T-helper 1 cell treated with Interleukin-12 subunit alpha and Interleukin-12 subunit beta and Interleukin-4 antibody, amounts not matched to agents 30 μg/mL and 1 μg/mL, for 36 hours (primary cell): ENCODE measurements at regions not wholly inside any gene's neighbourhood (a gene's known extent, or its start where the extent isn't known, plus 50 kb on each side); places are given as distances from the start of the nearest gene placed in this dataset.

Experiments used
- H3K27ac Mint-ChIP-seq: one replicate; pipeline ENCODE4 v1.8.0; 2021; ENCODE audit warnings: mild to moderate bottlenecking, mixed read lengths
- H3K27me3 Mint-ChIP-seq: one replicate; pipeline ENCODE4 v1.8.0; 2021; ENCODE audit warnings: low read depth, mixed read lengths
- H3K36me3 Mint-ChIP-seq: one replicate; pipeline ENCODE4 v1.8.0; 2021; ENCODE audit warnings: low read depth, mixed read lengths
- H3K4me1 Mint-ChIP-seq: one replicate; pipeline ENCODE4 v1.8.0; 2021; ENCODE audit warnings: low read depth, mixed read lengths
- H3K4me3 Mint-ChIP-seq: one replicate; pipeline ENCODE4 v1.8.0; 2021; ENCODE audit warnings: mild to moderate bottlenecking, moderate library complexity, mixed read lengths
- H3K9me3 Mint-ChIP-seq: one replicate; pipeline ENCODE4 v1.8.0; 2021; ENCODE audit warnings: mixed read lengths

DNA sequence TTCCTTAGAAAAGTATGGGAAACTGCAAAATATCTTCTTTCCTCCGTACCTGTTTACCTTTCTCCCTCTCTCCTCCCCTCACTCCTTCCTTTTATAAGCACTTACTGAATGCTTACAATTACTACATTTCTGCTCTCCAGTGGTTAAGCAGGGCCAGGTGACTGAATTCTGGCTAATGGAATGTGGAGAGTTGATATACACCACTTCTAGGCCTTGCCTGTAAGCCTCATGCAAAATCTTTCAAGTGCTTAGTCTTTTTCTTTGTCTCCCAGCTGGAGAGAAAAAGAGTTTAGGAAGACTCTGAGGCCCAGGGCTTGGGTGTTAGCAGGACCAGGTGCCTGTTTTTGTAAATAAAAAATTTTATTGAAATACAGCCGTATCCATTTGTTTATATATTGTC lies 77.7 kb upstream of the CACNA1E start:
- no peak overlapping the region for H3K4me3 Mint-ChIP-seq
- peaks cover 11% of the 10 kb centered on the region for H3K4me1 Mint-ChIP-seq
- no peaks in the 10 kb centered on the region for H3K9me3 Mint-ChIP-seq
- H3K27ac Mint-ChIP-seq, result no peak overlapping the region
- no peaks in the 10 kb centered on the region for H3K36me3 Mint-ChIP-seq
- H3K27me3 Mint-ChIP-seq, result peaks cover 13% of the 10 kb centered on the region

DNA sequence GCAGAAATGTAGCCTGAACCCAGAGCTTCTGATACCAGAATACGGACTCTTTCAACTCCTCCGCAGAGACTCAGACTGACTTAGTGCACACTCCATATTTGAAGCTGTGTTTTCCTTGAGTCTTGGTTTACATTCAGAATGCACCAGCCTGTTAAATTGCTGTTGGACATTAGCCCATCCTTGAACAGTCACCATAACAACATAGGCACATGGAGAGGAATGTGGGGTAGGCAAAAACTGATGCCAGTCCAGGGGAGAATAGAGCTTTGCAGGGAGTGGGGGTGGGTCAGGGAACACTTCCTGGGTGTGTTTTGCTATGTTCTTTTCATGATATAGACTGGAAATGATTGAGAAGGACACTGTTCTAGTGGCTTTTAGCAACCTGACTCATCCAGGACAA lies 76.3 kb upstream of the CACNA1E start:
- Mint-ChIP-seq H3K36me3 (no peaks in the 10 kb centered on the region), H3K4me3 (no peak overlapping the region), H3K27me3 (peaks cover 13% of the 10 kb centered on the region), H3K9me3 (no peaks in the 10 kb centered on the region), H3K27ac (no peak overlapping the region), H3K4me1 (peaks cover 3% of the 10 kb centered on the region)

DNA sequence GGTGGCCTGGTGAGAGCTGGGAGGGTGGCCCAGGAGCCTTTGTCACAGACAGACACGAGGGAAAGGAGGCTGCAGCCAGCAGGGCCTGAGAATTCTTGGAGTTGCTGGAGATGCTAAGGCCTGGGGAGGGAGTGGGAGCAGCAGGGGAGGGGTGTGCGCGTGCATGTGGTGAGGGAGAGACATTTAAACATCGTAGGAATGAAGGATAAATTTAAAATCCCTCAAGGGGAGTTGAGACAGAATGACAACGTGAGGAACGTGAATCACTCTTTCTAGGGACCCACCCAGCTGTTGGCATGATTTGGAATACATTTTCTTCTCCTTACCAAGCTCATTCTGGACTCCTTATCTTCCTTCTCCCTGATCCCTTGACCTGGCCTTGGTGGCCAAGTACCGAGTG lies 73.3 kb upstream of the CACNA1E start:
- H3K4me1 Mint-ChIP-seq, result peaks cover 3% of the 10 kb centered on the region
- H3K27me3 Mint-ChIP-seq, result peaks cover 13% of the 10 kb centered on the region
- H3K27ac Mint-ChIP-seq, result no peak overlapping the region
- H3K9me3 Mint-ChIP-seq, result no peaks in the 10 kb centered on the region
- no peak overlapping the region for H3K4me3 Mint-ChIP-seq
- no peaks in the 10 kb centered on the region for H3K36me3 Mint-ChIP-seq

DNA sequence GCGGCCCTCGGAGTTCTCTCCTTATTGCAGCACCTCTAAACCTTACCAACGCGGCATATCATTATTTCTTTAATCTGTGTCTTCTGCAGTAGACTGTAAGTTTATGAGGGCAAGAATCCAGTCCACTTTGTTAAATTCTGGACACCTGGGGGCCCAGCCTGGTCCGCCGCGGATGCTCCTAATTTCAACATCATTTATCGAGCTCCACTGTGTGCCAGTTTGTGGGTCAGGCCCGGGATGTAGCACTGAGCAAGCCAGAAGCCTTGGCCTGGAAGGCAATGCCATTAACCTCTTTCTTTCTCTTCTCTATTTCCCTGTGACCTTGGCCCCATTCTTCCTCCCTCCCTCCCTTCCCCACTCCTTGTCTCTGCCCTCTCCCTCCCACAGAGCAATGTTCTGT lies 70.6 kb upstream of the CACNA1E start:
- Mint-ChIP-seq H3K4me1 (no peaks in the 10 kb centered on the region), H3K4me3 (no peak overlapping the region), H3K27me3 (peaks cover 13% of the 10 kb centered on the region), H3K9me3 (no peaks in the 10 kb centered on the region), H3K27ac (no peak overlapping the region), H3K36me3 (no peaks in the 10 kb centered on the region)

DNA sequence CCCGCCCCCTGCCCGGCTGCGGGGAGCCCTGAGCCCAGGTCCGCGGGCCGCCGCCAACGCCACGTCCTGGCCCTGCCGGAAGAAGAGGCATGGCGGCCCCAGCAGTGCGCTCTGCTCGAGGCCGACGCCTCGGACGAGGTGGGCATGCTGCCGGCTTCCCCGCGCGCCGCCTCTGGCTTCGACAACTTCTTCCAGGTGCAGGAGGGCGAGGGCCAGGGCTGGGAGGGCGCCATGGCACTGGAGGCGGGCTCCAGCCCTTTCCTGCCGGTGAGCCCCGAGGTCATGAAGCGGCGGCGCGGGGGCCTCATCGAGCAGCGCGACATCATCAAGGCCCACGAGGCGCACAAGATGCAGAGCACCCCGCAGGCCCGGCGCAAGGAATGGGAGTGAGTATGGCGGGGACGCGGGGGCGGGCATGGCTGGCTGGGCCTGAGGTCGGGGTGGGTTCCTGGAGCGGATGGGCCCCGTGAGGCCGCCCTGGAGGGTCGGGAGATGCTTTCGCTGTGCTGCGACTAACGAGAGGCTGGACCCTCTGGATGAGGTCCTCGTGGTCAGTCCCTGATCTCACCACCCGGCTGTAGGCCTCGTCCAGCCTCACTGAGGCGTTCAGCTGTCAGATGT lies 70.0 kb upstream of the CACNA1E start:
- H3K4me1 Mint-ChIP-seq, result no peaks in the 10 kb centered on the region
- peaks cover 8% of the 10 kb centered on the region for H3K27me3 Mint-ChIP-seq
- H3K4me3 Mint-ChIP-seq, result no peak overlapping the region
- H3K9me3 Mint-ChIP-seq, result no peaks in the 10 kb centered on the region
- no peaks in the 10 kb centered on the region for H3K36me3 Mint-ChIP-seq
- no peak overlapping the region for H3K27ac Mint-ChIP-seq

DNA sequence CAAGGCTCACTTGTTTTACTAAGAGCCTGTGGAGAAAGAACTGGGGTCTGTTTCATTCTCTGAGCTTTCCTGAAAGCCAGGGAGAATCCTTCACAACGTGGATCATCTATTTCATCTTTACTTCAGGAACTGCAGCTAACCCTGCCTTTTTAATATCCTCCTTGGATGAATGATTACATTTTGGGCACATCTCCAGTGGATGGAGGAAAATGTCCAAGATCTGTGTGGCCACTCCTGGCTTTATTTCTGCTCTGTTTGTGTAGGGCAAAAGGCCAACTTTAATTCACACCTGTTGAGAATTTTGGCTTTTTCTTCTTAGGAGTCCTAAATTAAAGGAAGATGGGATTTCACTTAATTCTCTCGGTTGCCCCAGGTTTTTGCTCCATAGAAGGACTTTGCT lies 69.5 kb upstream of the CACNA1E start:
- Mint-ChIP-seq H3K4me1 (no peaks in the 10 kb centered on the region), H3K4me3 (no peak overlapping the region), H3K27me3 (peaks cover 8% of the 10 kb centered on the region), H3K36me3 (no peaks in the 10 kb centered on the region), H3K9me3 (no peaks in the 10 kb centered on the region), H3K27ac (no peak overlapping the region)

DNA sequence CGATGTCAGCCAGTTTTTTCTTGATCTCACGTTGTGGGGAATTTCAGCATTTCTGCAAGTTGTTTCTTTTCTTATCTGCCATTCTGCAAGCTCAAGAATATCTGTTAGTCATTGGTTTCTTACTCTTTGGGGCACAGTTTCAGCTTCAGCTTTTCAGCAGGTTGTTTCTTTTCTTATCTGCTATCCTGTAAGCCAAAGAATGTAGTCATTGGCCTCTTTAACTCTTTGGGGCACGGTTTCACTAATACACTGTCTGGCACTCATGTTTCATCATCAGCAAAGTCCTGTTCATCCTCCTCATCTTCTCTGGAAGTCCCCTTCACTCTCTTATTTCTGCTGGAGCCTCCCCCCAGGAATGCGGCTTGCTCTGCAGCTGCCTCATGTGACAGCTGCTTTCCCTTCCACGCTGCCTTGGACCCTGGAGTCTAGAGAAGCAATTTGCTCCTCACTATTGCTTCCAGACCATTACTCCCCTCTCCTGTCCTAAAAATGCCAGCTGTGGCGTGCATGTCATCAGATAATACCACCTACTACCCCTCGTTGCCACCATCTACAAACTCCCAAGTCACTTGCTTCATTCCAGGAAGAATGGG lies 67.0 kb upstream of the CACNA1E start:
- no peaks in the 10 kb centered on the region for H3K4me1 Mint-ChIP-seq
- no peaks in the 10 kb centered on the region for H3K9me3 Mint-ChIP-seq
- no peak overlapping the region for H3K27ac Mint-ChIP-seq
- H3K4me3 Mint-ChIP-seq, result no peak overlapping the region
- H3K36me3 Mint-ChIP-seq, result no peaks in the 10 kb centered on the region
- H3K27me3 Mint-ChIP-seq, result no peaks in the 10 kb centered on the region

DNA sequence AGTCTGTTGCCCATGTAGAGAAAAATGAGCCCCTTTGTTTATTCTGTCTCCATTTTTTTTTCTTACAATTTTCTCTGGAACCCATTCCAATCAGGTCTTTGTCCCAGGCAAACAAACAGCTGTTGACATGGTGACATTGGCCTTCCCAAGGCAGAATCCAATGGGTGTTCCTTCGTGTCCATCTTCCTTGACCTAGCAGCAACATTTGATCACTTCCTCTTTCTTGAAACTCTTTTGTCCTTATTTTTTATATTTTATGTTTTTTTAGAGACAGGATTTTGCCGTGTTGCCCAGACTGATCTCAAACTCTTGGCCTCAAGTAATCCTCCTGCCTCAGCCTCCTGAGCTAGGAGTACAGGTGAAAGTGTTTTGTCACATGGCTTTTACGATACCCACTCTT lies 65.4 kb upstream of the CACNA1E start:
- H3K4me1 Mint-ChIP-seq, result no peaks in the 10 kb centered on the region
- no peaks in the 10 kb centered on the region for H3K27me3 Mint-ChIP-seq
- no peak overlapping the region for H3K27ac Mint-ChIP-seq
- no peaks in the 10 kb centered on the region for H3K9me3 Mint-ChIP-seq
- H3K36me3 Mint-ChIP-seq, result no peaks in the 10 kb centered on the region
- H3K4me3 Mint-ChIP-seq, result no peak overlapping the region

DNA sequence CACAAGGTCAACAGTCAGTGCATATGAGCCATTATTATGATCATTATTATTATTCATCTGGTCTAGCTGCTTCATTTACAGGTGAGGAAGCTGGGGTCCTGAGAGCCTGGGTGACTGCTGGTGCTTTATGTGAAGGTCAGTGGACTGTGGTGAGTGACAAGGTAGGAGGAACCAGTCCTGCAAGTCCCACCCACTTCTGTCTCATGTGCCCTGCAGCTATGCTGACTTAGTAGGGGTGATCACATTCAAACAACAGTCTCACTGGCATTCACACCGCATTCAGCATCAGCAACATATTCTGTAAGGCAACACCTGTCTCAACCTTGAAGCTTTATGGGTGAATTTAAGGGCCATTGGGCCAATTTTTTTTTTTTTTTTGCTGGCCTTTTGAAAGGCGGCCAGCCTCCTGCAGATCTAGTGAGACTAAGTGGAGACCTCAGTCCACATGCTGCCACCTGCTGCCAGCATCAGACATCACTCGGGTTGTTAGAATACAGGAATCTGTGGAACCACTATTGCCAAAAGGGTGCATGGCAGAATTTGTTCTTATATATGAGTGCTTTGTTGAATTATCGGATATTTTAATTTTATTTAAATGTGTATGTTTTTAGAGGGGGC lies 59.9 kb upstream of the CACNA1E start:
- H3K27ac Mint-ChIP-seq, result no peak overlapping the region
- no peaks in the 10 kb centered on the region for H3K36me3 Mint-ChIP-seq
- H3K4me3 Mint-ChIP-seq, result no peak overlapping the region
- H3K4me1 Mint-ChIP-seq, result peaks cover 6% of the 10 kb centered on the region
- peaks cover 26% of the 10 kb centered on the region for H3K27me3 Mint-ChIP-seq
- no peaks in the 10 kb centered on the region for H3K9me3 Mint-ChIP-seq

DNA sequence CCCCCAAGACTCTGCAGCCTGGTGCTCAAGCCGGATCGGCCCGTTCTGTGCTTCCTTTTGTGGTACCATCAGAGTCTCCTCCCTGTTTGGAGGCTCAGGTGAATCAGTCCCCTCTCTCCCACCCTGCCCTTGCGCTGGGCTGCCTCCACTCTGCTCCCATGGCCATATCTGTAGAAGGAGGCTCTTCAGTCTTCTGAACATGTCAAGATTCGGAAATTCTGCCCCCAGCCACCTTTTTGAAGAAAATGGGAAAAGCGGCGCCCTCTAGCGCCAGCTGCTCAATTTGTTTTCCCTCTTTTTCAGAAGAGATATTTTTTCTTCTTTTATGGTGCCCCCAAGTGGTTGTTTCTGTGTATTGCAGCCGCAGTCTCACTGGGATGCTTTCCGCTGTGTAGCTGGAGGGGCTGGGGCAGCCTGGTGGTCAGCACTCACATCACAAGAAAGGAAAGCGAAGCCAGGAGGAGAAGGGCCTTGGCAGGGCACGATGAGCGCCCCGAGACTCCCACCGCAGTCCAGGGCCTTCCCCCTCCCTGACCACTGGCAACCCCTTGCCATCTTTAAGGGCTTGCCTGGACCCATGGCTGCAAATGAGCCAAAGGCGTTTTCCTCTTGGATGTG lies 58.4 kb upstream of the CACNA1E start:
- peaks cover 26% of the 10 kb centered on the region for H3K27me3 Mint-ChIP-seq
- H3K4me1 Mint-ChIP-seq, result peaks cover 6% of the 10 kb centered on the region
- H3K9me3 Mint-ChIP-seq, result no peaks in the 10 kb centered on the region
- H3K36me3 Mint-ChIP-seq, result no peaks in the 10 kb centered on the region
- no peak overlapping the region for H3K27ac Mint-ChIP-seq
- peak overlapping the region; percentile 50 for H3K4me3 Mint-ChIP-seq

DNA sequence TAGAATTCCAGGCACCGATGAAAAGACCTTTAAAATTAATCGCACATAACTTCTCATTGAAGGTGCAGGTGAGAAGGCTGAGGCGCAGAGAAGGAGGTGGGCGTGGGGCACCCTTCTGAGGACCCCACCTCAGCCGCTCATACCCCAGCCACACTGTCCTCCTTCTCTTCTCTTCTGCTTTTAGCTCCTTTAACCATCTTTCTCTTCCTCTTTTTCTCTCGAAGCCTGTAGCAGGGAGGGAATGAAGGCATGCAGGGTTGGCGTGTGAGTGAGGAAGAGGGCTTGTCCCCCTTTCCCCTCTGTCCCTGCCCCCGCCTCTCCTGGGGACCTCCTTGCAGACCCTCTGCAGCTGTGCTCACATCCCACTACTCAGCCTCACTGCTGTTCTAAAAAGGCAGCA lies 57.8 kb upstream of the CACNA1E start:
- Mint-ChIP-seq H3K4me1 (peaks cover 6% of the 10 kb centered on the region), H3K9me3 (no peaks in the 10 kb centered on the region), H3K27ac (no peak overlapping the region), H3K27me3 (peaks cover 26% of the 10 kb centered on the region), H3K4me3 (no peak overlapping the region), H3K36me3 (no peaks in the 10 kb centered on the region)

DNA sequence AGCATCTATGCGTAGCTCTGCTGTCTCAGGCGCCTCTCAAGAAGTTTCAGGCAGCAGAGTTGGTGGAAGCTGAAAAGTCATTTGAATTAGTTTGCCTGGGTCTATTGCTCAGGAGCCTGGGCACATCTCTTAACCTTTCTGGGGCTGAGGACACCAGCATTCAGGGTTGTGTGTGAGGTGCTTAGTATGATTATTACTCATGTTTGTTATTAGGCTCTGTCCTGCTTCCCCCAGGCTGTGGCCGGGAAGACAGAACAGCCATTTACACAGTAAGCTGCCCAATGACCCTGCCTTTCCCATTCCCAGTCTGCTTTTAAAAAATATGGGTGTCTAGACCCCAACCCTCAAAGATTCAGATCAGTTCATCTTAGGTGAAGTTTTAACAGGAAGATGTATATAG lies 53.9 kb upstream of the CACNA1E start:
- Mint-ChIP-seq H3K4me1 (peaks cover 6% of the 10 kb centered on the region), H3K4me3 (no peak overlapping the region), H3K9me3 (no peaks in the 10 kb centered on the region), H3K27ac (no peak overlapping the region), H3K27me3 (peaks cover 39% of the 10 kb centered on the region), H3K36me3 (no peaks in the 10 kb centered on the region)

DNA sequence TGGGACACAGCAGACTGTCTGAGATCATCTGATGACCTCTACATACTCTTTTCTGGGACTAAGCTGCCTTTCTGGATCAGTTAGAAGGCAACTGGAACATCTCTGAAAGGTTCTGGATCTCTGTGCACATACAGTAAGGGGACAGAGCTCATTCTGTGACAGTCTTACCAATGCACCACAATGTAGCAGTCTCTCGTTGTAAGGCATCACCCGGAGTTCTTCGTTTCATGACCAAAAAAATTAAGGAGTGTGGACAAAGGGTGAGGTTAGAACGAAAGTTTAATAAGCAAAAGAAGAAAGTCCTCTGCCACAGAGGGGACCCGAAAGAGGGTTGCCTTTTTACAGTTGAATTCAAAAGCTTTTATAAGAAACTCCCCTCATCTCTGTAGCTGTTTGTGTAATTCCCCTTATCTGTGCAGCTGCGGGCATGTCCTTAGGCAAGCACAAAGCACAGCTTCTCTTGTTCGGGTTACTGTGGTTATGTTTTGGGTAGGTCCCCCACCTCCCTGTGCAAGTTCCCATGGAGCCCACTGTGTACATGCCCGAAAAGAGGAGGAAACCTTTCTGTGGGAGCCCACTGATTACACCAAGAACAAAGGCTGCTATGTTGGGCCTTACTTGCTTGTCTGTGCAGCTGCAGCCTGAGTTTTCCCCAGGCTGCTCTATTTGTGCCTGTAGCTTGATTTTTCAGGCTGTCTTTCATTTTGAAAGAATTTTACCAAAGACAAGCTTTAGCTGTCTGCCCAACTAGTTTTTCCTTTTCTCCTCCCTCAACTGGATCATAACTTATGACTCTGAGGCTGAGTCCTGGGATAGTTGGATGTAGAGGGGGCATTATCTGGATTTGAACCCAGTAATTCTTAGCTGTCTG lies 53.1 kb upstream of the CACNA1E start:
- H3K9me3 Mint-ChIP-seq, result no peaks in the 10 kb centered on the region
- no peaks in the 10 kb centered on the region for H3K36me3 Mint-ChIP-seq

More for the DNA sequence above, 53.1 kb upstream of the CACNA1E start:
- H3K4me1 Mint-ChIP-seq, result no peaks in the 10 kb centered on the region
- peaks cover 39% of the 10 kb centered on the region for H3K27me3 Mint-ChIP-seq
- H3K4me3 Mint-ChIP-seq, result no peak overlapping the region
- H3K27ac Mint-ChIP-seq, result no peak overlapping the region
